ENCODE measurements at regions not wholly inside any gene's neighbourhood (a gene's known extent, or its start where the extent isn't known, plus 50 kb on each side); places are given as distances from the start of the nearest gene placed in this dataset.
"Not testable (repeated sequence)": the region's sequence is repeated elsewhere in the genome, so short reads cannot be mapped to it uniquely, and the experiment has no call there.

- Histone ChIP-seq H3K27ac (ENCODE audit: low read length) (no peak overlapping the region), H3K4me2 (ENCODE audit: low read depth, low read length) (no peak overlapping the region), H3K9me3 (replicated peaks; ENCODE audit: insufficient read depth, low read length) (no peaks in the 10 kb centered on the region), H4K20me1 (ENCODE audit: insufficient read depth, low read length) (no peaks in the 10 kb centered on the region), H2AFZ (ENCODE audit: low read length) (no peak overlapping the region), H3K79me2 (ENCODE audit: low read length) (no peaks in the 10 kb centered on the region), H3K9me2 (replicated peaks; ENCODE audit: insufficient read depth, low read length) (no peaks in the 10 kb centered on the region), H3F3A (ENCODE audit: insufficient read depth, low read length) (no peaks in the 10 kb centered on the region), H3K36me3 (replicated peaks; ENCODE audit: insufficient read depth, low read length) (no peaks in the 10 kb centered on the region), H3K27me3 (replicated peaks; ENCODE audit: insufficient read depth, low read length) (no peaks in the 10 kb centered on the region), H3K9ac (ENCODE audit: low read length) (no peak overlapping the region), H3K4me3 (ENCODE audit: low read length) (no peak overlapping the region), H3K4me1 (ENCODE audit: low read length) (no peaks in the 10 kb centered on the region)
- DNase-seq = no peak
- TF ChIP-seq EZH2 (optimal IDR thresholded peaks at IDR 0.05; ENCODE audit: low read depth, low read length) (no peak), EZH2phosphoT487 (IDR thresholded peaks at IDR 0.05; ENCODE audit: low read length) (no peak), CTCF (IDR thresholded peaks at IDR 0.05; ENCODE audit: low read length) (no peak)
Observed at GRCh38 chr12:72989458-72989947, 717.3 kb downstream of the TRHDE start.

GRCh38 chr12:72995029-72995428, 722.9 kb downstream of the TRHDE start:
- DNase-seq; H3K79me2 ChIP-seq (ENCODE audit: low read length): not testable (repeated sequence)

GRCh38 chr12:72995616-72996015, 723.4 kb downstream of the TRHDE start:
- Histone ChIP-seq H3K27me3 (replicated peaks; ENCODE audit: insufficient read depth, low read length) (no peaks in the 10 kb centered on the region), H3F3A (ENCODE audit: insufficient read depth, low read length) (no peaks in the 10 kb centered on the region), H3K4me3 (ENCODE audit: low read length) (no peak overlapping the region), H3K27ac (ENCODE audit: low read length) (no peak overlapping the region), H3K9me2 (replicated peaks; ENCODE audit: insufficient read depth, low read length) (no peaks in the 10 kb centered on the region), H3K79me2 (ENCODE audit: low read length) (no peaks in the 10 kb centered on the region), H3K36me3 (replicated peaks; ENCODE audit: insufficient read depth, low read length) (no peaks in the 10 kb centered on the region), H3K4me1 (ENCODE audit: low read length) (no peaks in the 10 kb centered on the region), H3K9ac (ENCODE audit: low read length) (no peak overlapping the region), H3K4me2 (ENCODE audit: low read depth, low read length) (no peak overlapping the region), H3K9me3 (replicated peaks; ENCODE audit: insufficient read depth, low read length) (no peaks in the 10 kb centered on the region), H4K20me1 (ENCODE audit: insufficient read depth, low read length) (no peaks in the 10 kb centered on the region), H2AFZ (ENCODE audit: low read length) (no peak overlapping the region)
- TF ChIP-seq CTCF (IDR thresholded peaks at IDR 0.05; ENCODE audit: low read length) (no peak), EZH2 (optimal IDR thresholded peaks at IDR 0.05; ENCODE audit: low read depth, low read length) (no peak), EZH2phosphoT487 (IDR thresholded peaks at IDR 0.05; ENCODE audit: low read length) (no peak)
- DNase-seq = no peak

More at GRCh38 chr12:72995029-72995428, 722.9 kb downstream of the TRHDE start:
- H3K27ac ChIP-seq (ENCODE audit: low read length); H4K20me1 ChIP-seq (ENCODE audit: insufficient read depth, low read length); H2AFZ ChIP-seq (ENCODE audit: low read length); H3K4me3 ChIP-seq (ENCODE audit: low read length); H3K27me3 ChIP-seq (replicated peaks; ENCODE audit: insufficient read depth, low read length); H3F3A ChIP-seq (ENCODE audit: insufficient read depth, low read length); H3K9ac ChIP-seq (ENCODE audit: low read length); H3K36me3 ChIP-seq (replicated peaks; ENCODE audit: insufficient read depth, low read length); H3K9me2 ChIP-seq (replicated peaks; ENCODE audit: insufficient read depth, low read length); H3K4me1 ChIP-seq (ENCODE audit: low read length); H3K4me2 ChIP-seq (ENCODE audit: low read depth, low read length); H3K9me3 ChIP-seq (replicated peaks; ENCODE audit: insufficient read depth, low read length): not testable (repeated sequence)

- not testable (repeated sequence) for H3K4me2 ChIP-seq (ENCODE audit: low read depth, low read length); H3K36me3 ChIP-seq (replicated peaks; ENCODE audit: insufficient read depth, low read length); H2AFZ ChIP-seq (ENCODE audit: low read length); H3K27me3 ChIP-seq (replicated peaks; ENCODE audit: insufficient read depth, low read length); H3K4me3 ChIP-seq (ENCODE audit: low read length); H3K9me2 ChIP-seq (replicated peaks; ENCODE audit: insufficient read depth, low read length); H3K4me1 ChIP-seq (ENCODE audit: low read length); H3K9me3 ChIP-seq (replicated peaks; ENCODE audit: insufficient read depth, low read length); DNase-seq; H3F3A ChIP-seq (ENCODE audit: insufficient read depth, low read length); H4K20me1 ChIP-seq (ENCODE audit: insufficient read depth, low read length); H3K27ac ChIP-seq (ENCODE audit: low read length); H3K9ac ChIP-seq (ENCODE audit: low read length); H3K79me2 ChIP-seq (ENCODE audit: low read length)
Observed at GRCh38 chr12:73001806-73002205, 729.6 kb downstream of the TRHDE start.

GRCh38 chr12:73002504-73002903, 730.3 kb downstream of the TRHDE start:
- H3K27me3 ChIP-seq (replicated peaks; ENCODE audit: insufficient read depth, low read length); H3K27ac ChIP-seq (ENCODE audit: low read length); H2AFZ ChIP-seq (ENCODE audit: low read length); H3K4me3 ChIP-seq (ENCODE audit: low read length); H3K9me3 ChIP-seq (replicated peaks; ENCODE audit: insufficient read depth, low read length); H3K4me1 ChIP-seq (ENCODE audit: low read length); H4K20me1 ChIP-seq (ENCODE audit: insufficient read depth, low read length); DNase-seq; H3K9ac ChIP-seq (ENCODE audit: low read length); H3K36me3 ChIP-seq (replicated peaks; ENCODE audit: insufficient read depth, low read length); H3K79me2 ChIP-seq (ENCODE audit: low read length); H3F3A ChIP-seq (ENCODE audit: insufficient read depth, low read length); H3K9me2 ChIP-seq (replicated peaks; ENCODE audit: insufficient read depth, low read length); H3K4me2 ChIP-seq (ENCODE audit: low read depth, low read length): not testable (repeated sequence)

- not testable (repeated sequence) for H3K79me2 ChIP-seq (ENCODE audit: low read length); H3K9me3 ChIP-seq (replicated peaks; ENCODE audit: insufficient read depth, low read length); H3K4me3 ChIP-seq (ENCODE audit: low read length); H3K9ac ChIP-seq (ENCODE audit: low read length); H3K27ac ChIP-seq (ENCODE audit: low read length); H3F3A ChIP-seq (ENCODE audit: insufficient read depth, low read length); H2AFZ ChIP-seq (ENCODE audit: low read length); H3K9me2 ChIP-seq (replicated peaks; ENCODE audit: insufficient read depth, low read length); H3K4me2 ChIP-seq (ENCODE audit: low read depth, low read length); H3K27me3 ChIP-seq (replicated peaks; ENCODE audit: insufficient read depth, low read length); H3K4me1 ChIP-seq (ENCODE audit: low read length); H4K20me1 ChIP-seq (ENCODE audit: insufficient read depth, low read length); DNase-seq; H3K36me3 ChIP-seq (replicated peaks; ENCODE audit: insufficient read depth, low read length)
Observed at GRCh38 chr12:73009138-73009834, 737.1 kb downstream of the TRHDE start.

Data from MM.1S (cell line).